PC-9 (cell line): ENCODE measurements at regions not wholly inside any gene's neighbourhood (a gene's known extent, or its start where the extent isn't known, plus 50 kb on each side); places are given as distances from the start of the nearest gene placed in this dataset.
"Not testable (repeated sequence)": the region's sequence is repeated elsewhere in the genome, so short reads cannot be mapped to it uniquely, and the experiment has no call there.

Experiments
- BruUV-seq: library from RNA; stranded (reverse); fragments of 400-500 nt; replicated peaks from 2 replicates; lab custom pipeline; 2021; lab: Mats Ljungman, UMichigan
- CTCF ChIA-PET: fragments of 300-600 bp; sonication (Branson Sonifier 250); formaldehyde crosslinking; loops from one replicate; lab custom pipeline; 2022; ENCODE audit warnings: antibody characterized with exemption; lab: Charles Lee
- POLR2A ChIA-PET: fragments of 300-600 bp; sonication (Branson Sonifier 250); formaldehyde crosslinking; loops from one replicate; lab custom pipeline; 2022; ENCODE audit warnings: antibody characterized with exemption; ENCODE audit not compliant: unreplicated experiment; lab: Charles Lee
- DNase-seq, 2 experiments: peaks; one replicate each; pipeline versions ENCODE4 v3.0.0 to v3.0.0-alpha.2; 2015 to 2022; ENCODE audit warnings: mixed read lengths in 1 of 2
- H2AFZ ChIP-seq: fragments of 200-600 bp; sonication (generic); 2 replicates; pipeline ENCODE4 v1.8.1; 2017; ENCODE audit warnings: antibody characterized with exemption
- H3F3A ChIP-seq: fragments of 200-600 bp; sonication (generic); 2 replicates; pipeline ENCODE4 v1.8.1; 2017; ENCODE audit warnings: antibody characterized with exemption, mild to moderate bottlenecking, low read depth; ENCODE audit not compliant: insufficient read depth
- H3K27ac ChIP-seq: fragments of 200-600 bp; sonication (generic); 2 replicates; pipeline ENCODE4 v1.6.1; 2016; ENCODE audit warnings: mixed run types
- H3K27me3 ChIP-seq: fragments of 200-600 bp; sonication (generic); 2 replicates; pipeline ENCODE4 v1.6.1; 2016; ENCODE audit warnings: low read depth, mixed run types; ENCODE audit not compliant: insufficient read depth
- H3K36me3 ChIP-seq: fragments of 200-600 bp; sonication (generic); 2 replicates; pipeline ENCODE4 v1.6.1; 2016; ENCODE audit warnings: low read depth, mixed run types
- H3K4me1 ChIP-seq: fragments of 200-600 bp; sonication (generic); replicated peaks from 2 replicates; pipeline ENCODE4 v1.6.1; 2016; ENCODE audit warnings: mixed run types; ENCODE audit not compliant: insufficient read depth
- H3K4me2 ChIP-seq: fragments of 200-600 bp; sonication (generic); 2 replicates; pipeline ENCODE4 v1.6.1; 2017; ENCODE audit warnings: mixed run types
- H3K4me3 ChIP-seq: fragments of 200-600 bp; sonication (generic); 2 replicates; pipeline ENCODE4 v1.6.1; 2016; ENCODE audit warnings: mixed run types
- H3K79me2 ChIP-seq: fragments of 200-600 bp; sonication (generic); 2 replicates; pipeline ENCODE4 v1.6.1; 2017; ENCODE audit warnings: low read depth, mixed run types
- H3K9me2 ChIP-seq: fragments of 200-600 bp; sonication (generic); 2 replicates; pipeline ENCODE4 v1.8.1; 2017; ENCODE audit warnings: mild to moderate bottlenecking; ENCODE audit not compliant: insufficient read depth
- H3K9me3 ChIP-seq: fragments of 200-600 bp; sonication (generic); 2 replicates; pipeline ENCODE4 v1.8.1; 2016; ENCODE audit warnings: low read depth; ENCODE audit not compliant: insufficient read depth
- H4K20me1 ChIP-seq: fragments of 200-600 bp; sonication (generic); 2 replicates; pipeline ENCODE4 v1.8.1; 2017; ENCODE audit not compliant: insufficient read depth
- CTCF ChIP-seq: fragments of 200-600 bp; sonication (generic); conservative IDR thresholded peaks from 2 replicates; pipeline ENCODE4 v1.6.1; 2017; ENCODE audit warnings: mixed run types, antibody characterized with exemption, mild to moderate bottlenecking, moderate library complexity
- EZH2 ChIP-seq: fragments of 200-600 bp; sonication (generic); IDR thresholded peaks from 2 replicates; pipeline ENCODE4 v1.8.0; 2017; ENCODE audit warnings: antibody characterized with exemption, low read depth
- intact Hi-C: fragments of 100-400 bp; cut with micrococcal nuclease; formaldehyde crosslinking; loops from one replicate; pipeline ENCODE4 v1.10.0; 2022; ENCODE audit not compliant: unreplicated experiment

GRCh38 chr6:86148586-86148985 is 505.9 kb upstream of the SYNCRIP start:
- H3K9me3 ChIP-seq = no peaks in the 10 kb centered on the region
- ChIA-PET POLR2A (no interaction called here), CTCF (no interaction called here)
- H3K4me2 ChIP-seq = no peak overlapping the region
- TF ChIP-seq EZH2 (no peak), CTCF (no peak)
- DNase-seq = no peak
- intact Hi-C loops = no loop called here
- no peaks in the 10 kb centered on the region for H3K79me2 ChIP-seq
- no peaks in the 10 kb centered on the region for H3K27me3 ChIP-seq
- H3K4me1 ChIP-seq = no peaks in the 10 kb centered on the region
- H3K4me3 ChIP-seq = no peak overlapping the region
- no peaks in the 10 kb centered on the region for H4K20me1 ChIP-seq
- no peaks in the 10 kb centered on the region for H3F3A ChIP-seq
- no peak overlapping the region for H2AFZ ChIP-seq
- H3K9me2 ChIP-seq = no peaks in the 10 kb centered on the region
- no peak overlapping the region for H3K27ac ChIP-seq
- no TSS peak for BruUV-seq
- H3K36me3 ChIP-seq = no peaks in the 10 kb centered on the region

- intact Hi-C loops = no loop called here
- no peak for DNase-seq
- H3K4me1 ChIP-seq = no peaks in the 10 kb centered on the region
- H3K27me3 ChIP-seq = no peaks in the 10 kb centered on the region
- no peak overlapping the region for H2AFZ ChIP-seq
- H3K27ac ChIP-seq = no peak overlapping the region
- no peaks in the 10 kb centered on the region for H3K9me2 ChIP-seq
- POLR2A ChIA-PET = no interaction called here
- no peak for TF ChIP-seq CTCF
- TF ChIP-seq EZH2 = no peak
- H3K4me3 ChIP-seq = no peak overlapping the region
- no TSS peak for BruUV-seq
- no peaks in the 10 kb centered on the region for H3K36me3 ChIP-seq
- no peak overlapping the region for H3K4me2 ChIP-seq
- H3F3A ChIP-seq = no peaks in the 10 kb centered on the region
- no peaks in the 10 kb centered on the region for H4K20me1 ChIP-seq
- H3K79me2 ChIP-seq = no peaks in the 10 kb centered on the region
- no peaks in the 10 kb centered on the region for H3K9me3 ChIP-seq
- CTCF ChIA-PET = no interaction called here
Measured at GRCh38 chr6:86147859-86148258, 505.2 kb upstream of the SYNCRIP start.

GRCh38 chr6:86147311-86147710 is 504.6 kb upstream of the SYNCRIP start:
- Histone ChIP-seq H2AFZ (no peak overlapping the region), H3K4me3 (no peak overlapping the region), H3K9me3 (no peaks in the 10 kb centered on the region), H3K9me2 (no peaks in the 10 kb centered on the region), H3F3A (no peaks in the 10 kb centered on the region), H3K4me2 (no peak overlapping the region), H3K27me3 (no peaks in the 10 kb centered on the region), H4K20me1 (no peaks in the 10 kb centered on the region), H3K79me2 (no peaks in the 10 kb centered on the region), H3K4me1 (no peaks in the 10 kb centered on the region), H3K36me3 (no peaks in the 10 kb centered on the region), H3K27ac (no peak overlapping the region)
- no peak for TF ChIP-seq EZH2
- no peak for TF ChIP-seq CTCF
- ChIA-PET CTCF (no interaction called here), POLR2A (no interaction called here)
- intact Hi-C loops = no loop called here
- DNase-seq = no peak
- BruUV-seq = no TSS peak

GRCh38 chr6:86146751-86147150 is 504.1 kb upstream of the SYNCRIP start:
- H4K20me1 ChIP-seq, DNase-seq, BruUV-seq, H2AFZ ChIP-seq, H3K4me3 ChIP-seq, H3K4me1 ChIP-seq, H3K9me2 ChIP-seq, H3K27ac ChIP-seq, H3K4me2 ChIP-seq, H3K9me3 ChIP-seq, H3K79me2 ChIP-seq, POLR2A ChIA-PET, CTCF ChIA-PET, H3K36me3 ChIP-seq, H3F3A ChIP-seq, H3K27me3 ChIP-seq, intact Hi-C loops: not testable (repeated sequence)
